HG02642 (cell line): ENCODE measurements at regions not wholly inside any gene's neighbourhood (a gene's known extent, or its start where the extent isn't known, plus 50 kb on each side); places are given as distances from the start of the nearest gene placed in this dataset.
"Not testable (repeated sequence)": the region's sequence is repeated elsewhere in the genome, so short reads cannot be mapped to it uniquely, and the experiment has no call there.

Experiments used
- ATAC-seq: cut with Tn5 transposase; IDR thresholded peaks from one replicate; pipeline ENCODE4 v1.9.1; 2021; ENCODE audit warnings: mild to moderate bottlenecking; ENCODE audit not compliant: unreplicated experiment, poor library complexity

GRCh38 chr5:142542078-142542477 lies 143.8 kb downstream of the FGF1 start:
- ATAC-seq = no peak

GRCh38 chr5:142540922-142541422 lies 144.9 kb downstream of the FGF1 start:
- no peak for ATAC-seq

GRCh38 chr5:142539154-142539740 lies 146.6 kb downstream of the FGF1 start:
- no peak for ATAC-seq

- no peak for ATAC-seq
Measured at GRCh38 chr5:142537938-142538337, 148.0 kb downstream of the FGF1 start.

GRCh38 chr5:142532781-142533176 lies 153.1 kb downstream of the FGF1 start:
- ATAC-seq = no peak

- no peak for ATAC-seq
Measured at GRCh38 chr5:142531977-142532780, 153.7 kb downstream of the FGF1 start.

GRCh38 chr5:142530904-142531303 lies 155.0 kb downstream of the FGF1 start:
- ATAC-seq = no peak

- no peak for ATAC-seq
Measured at GRCh38 chr5:142529626-142530278, 156.1 kb downstream of the FGF1 start.

- no peak for ATAC-seq
Measured at GRCh38 chr5:142527664-142528295, 158.1 kb downstream of the FGF1 start.

- no peak for ATAC-seq
Measured at GRCh38 chr5:142527234-142527633, 158.7 kb downstream of the FGF1 start.

- ATAC-seq = no peak
Measured at GRCh38 chr5:142522983-142523382, 162.9 kb downstream of the FGF1 start.

- ATAC-seq = no peak
Measured at GRCh38 chr5:142521706-142522105, 164.2 kb downstream of the FGF1 start.

GRCh38 chr5:142520885-142521284 lies 165.0 kb downstream of the FGF1 start:
- ATAC-seq = no peak

- not testable (repeated sequence) for ATAC-seq
Measured at GRCh38 chr5:142519913-142520312, 166.0 kb downstream of the FGF1 start.

- no peak for ATAC-seq
Measured at GRCh38 chr5:142517840-142518239, 168.1 kb downstream of the FGF1 start.

- no peak for ATAC-seq
Measured at GRCh38 chr5:142516732-142517131, 169.2 kb downstream of the FGF1 start.

GRCh38 chr5:142515036-142515435 lies 170.9 kb downstream of the FGF1 start:
- ATAC-seq = no peak

- ATAC-seq = no peak
Measured at GRCh38 chr5:142514196-142514595, 171.7 kb downstream of the FGF1 start.

GRCh38 chr5:142512043-142513042 lies 173.5 kb downstream of the FGF1 start:
- ATAC-seq = no peak

- ATAC-seq = no peak
Measured at GRCh38 chr5:142511358-142511757, 174.5 kb downstream of the FGF1 start.
